Mesendoderm (in vitro differentiated cells): ENCODE measurements at regions not wholly inside any gene's neighbourhood (a gene's known extent, or its start where the extent isn't known, plus 50 kb on each side); places are given as distances from the start of the nearest gene placed in this dataset.

Source experiments
- DNase-seq: peaks from one replicate; pipeline ENCODE4 v3.0.0; 2013
- H2AK5ac ChIP-seq: 2 replicates; pipeline ENCODE4 v1.6.1; 2013; ENCODE audit warnings: low read length, inconsistent platforms
- H2BK120ac ChIP-seq: 2 replicates; pipeline ENCODE4 v1.6.1; 2013; ENCODE audit warnings: low read depth, mild to moderate bottlenecking, low read length, moderate library complexity, mixed read lengths
- H2BK15ac ChIP-seq: replicated peaks from 2 replicates; pipeline ENCODE4 v1.6.1; 2013; ENCODE audit warnings: low read depth, mild to moderate bottlenecking, moderate library complexity
- H2BK5ac ChIP-seq: 2 replicates; pipeline ENCODE4 v1.6.1; 2013; ENCODE audit warnings: low read length, inconsistent platforms
- H3K18ac ChIP-seq: 2 replicates; pipeline ENCODE4 v1.6.1; 2013; ENCODE audit warnings: mild to moderate bottlenecking, low read length, mixed read lengths
- H3K23ac ChIP-seq: one replicate; pipeline ENCODE4 v1.6.1; 2013; ENCODE audit warnings: low read length
- H3K27ac ChIP-seq: 2 replicates; pipeline ENCODE4 v1.5.1; 2013; ENCODE audit warnings: low read depth, mild to moderate bottlenecking, inconsistent platforms, low read length, moderate library complexity
- H3K27me3 ChIP-seq: 2 replicates; pipeline ENCODE4 v1.6.1; 2013; ENCODE audit warnings: low read length, control low read depth, mild to moderate bottlenecking, inconsistent platforms; ENCODE audit not compliant: insufficient read depth, poor library complexity
- H3K36me3 ChIP-seq: 2 replicates; pipeline ENCODE4 v1.6.1; 2013; ENCODE audit warnings: low read length, inconsistent platforms; ENCODE audit not compliant: control insufficient read depth, insufficient read depth
- H3K4ac ChIP-seq: one replicate; pipeline ENCODE4 v1.6.1; 2013; ENCODE audit warnings: low read depth, mild to moderate bottlenecking, low read length, moderate library complexity
- H3K4me1 ChIP-seq: 2 replicates; pipeline ENCODE4 v1.6.1; 2013; ENCODE audit warnings: low read depth, low read length, inconsistent platforms; ENCODE audit not compliant: control insufficient read depth
- H3K4me2 ChIP-seq: 2 replicates; pipeline ENCODE4 v1.6.1; 2013; ENCODE audit warnings: low read length
- H3K4me3 ChIP-seq: 2 replicates; pipeline ENCODE4 v1.5.1; 2013; ENCODE audit warnings: mild to moderate bottlenecking, low read length
- H3K56ac ChIP-seq: one replicate; pipeline ENCODE4 v1.6.1; 2013; ENCODE audit warnings: low read length
- H3K79me1 ChIP-seq: 2 replicates; pipeline ENCODE4 v1.6.1; 2013; ENCODE audit warnings: low read length, inconsistent platforms
- H3K79me2 ChIP-seq: 2 replicates; pipeline ENCODE4 v1.6.1; 2013; ENCODE audit warnings: mild to moderate bottlenecking, low read length; ENCODE audit not compliant: control insufficient read depth, insufficient read depth
- H3K9ac ChIP-seq: 2 replicates; pipeline ENCODE4 v1.6.1; 2013; ENCODE audit warnings: low read length, inconsistent platforms
- H4K5ac ChIP-seq: one replicate; pipeline ENCODE4 v1.6.1; 2013; ENCODE audit warnings: low read length
- H4K8ac ChIP-seq: one replicate; pipeline ENCODE4 v1.6.1; 2013; ENCODE audit warnings: low read depth, mild to moderate bottlenecking, control low read depth, low read length, moderate library complexity
- WGBS: extraction: QIAGEN DNeasy Blood & Tissue Kit; methylation state at CpG from one replicate; pipeline ENCODE4 v1.1.7; 2013; ENCODE audit warnings: low lambda C conversion rate, missing lambda C conversion rate; ENCODE audit not compliant: insufficient coverage; ENCODE audit errors: extremely low coverage; 5-methylcytosine and 5-hydroxymethylcytosine counted together

DNA sequence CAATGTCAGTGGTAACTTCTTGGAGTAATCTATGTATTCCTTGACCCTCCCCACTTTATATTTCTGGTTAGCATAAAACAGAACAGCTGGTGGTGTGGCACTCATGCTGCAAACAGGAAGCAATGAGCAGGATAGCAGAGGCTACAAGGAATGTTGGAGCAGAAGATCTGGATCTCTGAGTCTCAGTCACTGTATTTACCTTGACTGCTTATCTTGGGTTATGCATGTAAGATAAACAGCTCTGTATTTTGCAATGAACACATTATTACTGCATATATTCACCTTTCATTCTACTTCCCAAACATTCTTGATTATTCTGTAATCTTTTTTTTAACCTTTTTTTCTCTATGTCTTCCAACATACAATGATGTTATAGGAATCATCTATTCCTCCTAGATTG lies 977.9 kb upstream of the CNTNAP5 start:
- Histone ChIP-seq H3K27ac (no peak overlapping the region), H3K56ac (no peak overlapping the region), H3K4me3 (no peak overlapping the region), H3K79me1 (no peaks in the 10 kb centered on the region), H2BK5ac (no peak overlapping the region), H4K8ac (no peak overlapping the region), H3K4ac (no peak overlapping the region), H4K5ac (no peak overlapping the region), H3K79me2 (no peaks in the 10 kb centered on the region), H3K4me1 (no peaks in the 10 kb centered on the region), H3K4me2 (no peak overlapping the region), H3K27me3 (no peaks in the 10 kb centered on the region), H2BK120ac (no peak overlapping the region), H3K9ac (no peak overlapping the region), H2BK15ac (no peak overlapping the region), H3K18ac (no peak overlapping the region), H3K23ac (no peak overlapping the region), H3K36me3 (no peaks in the 10 kb centered on the region), H2AK5ac (no peak overlapping the region)
- peak; percentile 6 for DNase-seq

DNA sequence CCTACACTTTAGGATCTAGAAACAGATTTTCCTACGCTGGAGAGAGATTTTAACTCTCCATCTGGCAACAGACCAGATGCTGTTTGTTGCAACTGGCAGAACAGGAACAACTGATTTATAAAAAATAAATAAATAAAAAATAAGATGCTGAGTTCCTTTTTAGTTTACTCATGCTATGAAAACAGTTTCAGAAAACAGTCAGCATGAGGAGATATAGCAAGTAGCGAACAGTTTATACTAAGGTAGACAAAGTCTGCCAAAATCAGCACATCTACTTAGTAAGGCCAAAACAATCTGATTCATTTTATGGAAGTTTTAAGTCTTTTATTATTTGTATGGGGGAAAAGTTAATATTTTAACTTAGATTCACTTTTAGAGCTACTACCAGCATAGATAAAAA lies 974.0 kb upstream of the CNTNAP5 start:
- Histone ChIP-seq H3K79me1 (no peaks in the 10 kb centered on the region), H3K27ac (no peak overlapping the region), H3K4me1 (no peaks in the 10 kb centered on the region), H3K4ac (no peak overlapping the region), H4K8ac (no peak overlapping the region), H3K4me3 (no peak overlapping the region), H2AK5ac (no peak overlapping the region), H3K9ac (no peak overlapping the region), H2BK5ac (no peak overlapping the region), H3K79me2 (no peaks in the 10 kb centered on the region), H2BK120ac (no peak overlapping the region), H4K5ac (no peak overlapping the region), H3K23ac (no peak overlapping the region), H3K27me3 (no peaks in the 10 kb centered on the region), H2BK15ac (no peak overlapping the region), H3K36me3 (no peaks in the 10 kb centered on the region), H3K56ac (no peak overlapping the region), H3K4me2 (no peak overlapping the region), H3K18ac (no peak overlapping the region)
- no peak for DNase-seq
- WGBS: no CpG with 5 or more reads among the region's 2 CpGs

DNA sequence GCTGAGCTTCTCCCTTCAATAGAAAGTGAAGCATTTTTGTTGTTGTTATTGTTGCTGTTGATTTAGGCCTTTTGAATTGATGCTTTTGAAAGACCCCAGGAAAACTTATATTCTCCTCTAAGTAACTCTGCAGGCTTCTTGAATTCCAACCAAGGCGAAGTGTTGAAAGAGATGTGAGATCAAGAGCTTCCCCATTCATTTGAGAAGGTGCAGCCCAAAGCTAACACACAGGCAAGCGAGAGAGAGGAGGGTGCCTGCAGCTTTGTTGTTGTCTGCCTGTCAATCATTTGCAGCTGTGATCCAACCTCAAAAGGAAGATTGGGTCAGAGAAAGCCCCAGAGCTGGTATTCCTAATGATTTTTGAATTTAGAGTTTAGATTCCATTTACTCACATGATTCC lies 963.6 kb upstream of the CNTNAP5 start:
- Histone ChIP-seq H3K23ac (no peak overlapping the region), H3K4me2 (no peak overlapping the region), H3K4me3 (no peak overlapping the region), H3K9ac (no peak overlapping the region), H3K4ac (no peak overlapping the region), H3K79me2 (no peaks in the 10 kb centered on the region), H2AK5ac (no peak overlapping the region), H3K56ac (no peak overlapping the region), H3K4me1 (no peaks in the 10 kb centered on the region), H2BK120ac (no peak overlapping the region), H3K79me1 (no peaks in the 10 kb centered on the region), H4K5ac (no peak overlapping the region), H4K8ac (no peak overlapping the region), H3K27me3 (no peaks in the 10 kb centered on the region), H2BK5ac (no peak overlapping the region), H3K18ac (no peak overlapping the region), H3K36me3 (no peaks in the 10 kb centered on the region), H2BK15ac (no peak overlapping the region), H3K27ac (no peak overlapping the region)
- no CpG with 5 or more reads among the region's 2 CpGs for WGBS
- DNase-seq: peak; percentile 5

DNA sequence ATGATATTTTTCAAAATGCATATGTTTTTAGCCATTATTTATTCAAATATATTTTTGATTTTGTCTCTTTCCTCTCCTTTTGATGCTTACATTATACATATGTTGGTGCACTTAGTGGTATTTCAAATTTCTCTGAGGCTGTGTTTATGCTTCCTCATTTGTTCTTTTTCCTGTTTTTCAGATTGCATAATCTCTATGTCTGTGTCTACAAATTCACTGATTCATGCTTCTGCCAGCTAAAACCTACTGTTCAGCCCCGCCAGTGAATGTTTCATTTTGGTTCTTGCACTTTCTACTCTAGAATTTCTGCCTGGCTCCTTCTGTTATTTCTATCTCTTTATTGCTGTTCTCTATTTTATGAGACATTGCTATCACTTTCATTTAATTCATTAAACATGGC lies 951.7 kb upstream of the CNTNAP5 start:
- H3K4me2 ChIP-seq: no peak overlapping the region
- H3K18ac ChIP-seq: no peak overlapping the region
- H3K79me1 ChIP-seq: no peaks in the 10 kb centered on the region
- H2BK120ac ChIP-seq: no peak overlapping the region
- H3K23ac ChIP-seq: no peak overlapping the region
- H3K36me3 ChIP-seq: no peaks in the 10 kb centered on the region
- H3K4me3 ChIP-seq: no peak overlapping the region
- WGBS: no CpG with 5 or more reads among the region's 1 CpG
- no peak overlapping the region for H2AK5ac ChIP-seq
- H3K4ac ChIP-seq: no peak overlapping the region
- H2BK15ac ChIP-seq: no peak overlapping the region
- no peak overlapping the region for H3K56ac ChIP-seq
- H4K8ac ChIP-seq: no peak overlapping the region
- no peaks in the 10 kb centered on the region for H3K27me3 ChIP-seq
- H4K5ac ChIP-seq: no peak overlapping the region
- DNase-seq: no peak
- no peak overlapping the region for H3K9ac ChIP-seq
- no peak overlapping the region for H2BK5ac ChIP-seq
- H3K4me1 ChIP-seq: no peaks in the 10 kb centered on the region
- no peaks in the 10 kb centered on the region for H3K79me2 ChIP-seq
- no peak overlapping the region for H3K27ac ChIP-seq

DNA sequence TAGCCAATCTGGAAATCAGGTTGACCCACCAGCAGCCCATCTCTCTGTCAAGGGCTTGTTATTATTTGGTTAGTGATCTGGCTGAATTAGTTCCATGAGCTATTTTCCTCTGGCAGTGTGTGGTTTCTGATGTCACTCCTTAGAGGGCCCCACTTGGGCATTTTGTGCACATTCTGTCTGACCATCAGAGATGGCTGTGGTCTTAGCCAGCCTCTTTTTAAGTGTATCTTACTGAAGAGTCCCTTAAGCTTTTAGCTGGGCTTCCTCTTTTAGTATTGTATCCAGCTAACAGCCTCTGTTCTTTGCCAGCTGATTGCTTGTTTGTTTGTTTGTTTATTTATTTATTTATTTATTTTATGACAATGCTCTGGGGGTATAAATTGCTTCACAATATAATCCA lies 951.1 kb upstream of the CNTNAP5 start:
- no peak overlapping the region for H2AK5ac ChIP-seq
- H3K36me3 ChIP-seq: no peaks in the 10 kb centered on the region
- no peak overlapping the region for H2BK120ac ChIP-seq
- H3K23ac ChIP-seq: no peak overlapping the region
- H3K4me2 ChIP-seq: no peak overlapping the region
- no peaks in the 10 kb centered on the region for H3K4me1 ChIP-seq
- H2BK5ac ChIP-seq: no peak overlapping the region
- no peak overlapping the region for H3K56ac ChIP-seq
- H3K18ac ChIP-seq: no peak overlapping the region
- no peak for DNase-seq
- no peak overlapping the region for H3K27ac ChIP-seq
- no peak overlapping the region for H4K5ac ChIP-seq
- no peak overlapping the region for H2BK15ac ChIP-seq
- no peak overlapping the region for H3K4me3 ChIP-seq
- H3K9ac ChIP-seq: no peak overlapping the region
- H3K27me3 ChIP-seq: no peaks in the 10 kb centered on the region
- H3K79me1 ChIP-seq: no peaks in the 10 kb centered on the region
- no peak overlapping the region for H4K8ac ChIP-seq
- H3K79me2 ChIP-seq: no peaks in the 10 kb centered on the region
- no peak overlapping the region for H3K4ac ChIP-seq

DNA sequence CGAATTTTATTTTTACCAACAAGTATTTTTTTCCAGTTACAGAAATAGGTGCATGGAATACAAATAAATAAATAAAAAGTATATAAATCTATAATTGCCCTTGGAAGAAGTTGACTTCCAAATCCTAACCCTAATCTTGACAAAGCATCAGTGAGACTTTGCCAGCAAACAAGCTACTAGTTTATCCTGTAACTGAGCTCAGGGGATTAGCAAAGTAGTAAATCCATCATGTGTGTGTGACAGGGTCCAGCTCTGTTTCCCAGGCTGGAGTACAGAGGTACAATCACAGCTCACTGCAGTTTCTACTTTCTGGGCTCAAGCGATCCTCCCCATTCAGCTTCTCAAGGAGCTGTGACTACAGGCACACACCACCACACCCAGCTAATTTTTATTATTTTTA lies 948.0 kb upstream of the CNTNAP5 start:
- Histone ChIP-seq H3K9ac (no peak overlapping the region), H2AK5ac (no peak overlapping the region), H3K36me3 (no peaks in the 10 kb centered on the region), H4K8ac (no peak overlapping the region), H3K27ac (no peak overlapping the region), H3K56ac (no peak overlapping the region), H2BK5ac (no peak overlapping the region), H3K79me2 (no peaks in the 10 kb centered on the region), H3K18ac (no peak overlapping the region), H3K23ac (no peak overlapping the region), H3K4me3 (no peak overlapping the region), H4K5ac (no peak overlapping the region), H3K27me3 (no peaks in the 10 kb centered on the region), H3K4ac (no peak overlapping the region), H3K4me1 (no peaks in the 10 kb centered on the region), H2BK120ac (no peak overlapping the region), H3K79me1 (no peaks in the 10 kb centered on the region), H2BK15ac (no peak overlapping the region), H3K4me2 (no peak overlapping the region)
- DNase-seq: no peak
- no CpG with 5 or more reads among the region's 2 CpGs for WGBS
